NCI-H524 (cell line): ENCODE measurements at regions not wholly inside any gene's neighbourhood (a gene's known extent, or its start where the extent isn't known, plus 50 kb on each side); places are given as distances from the start of the nearest gene placed in this dataset.
"Not testable (repeated sequence)": the region's sequence is repeated elsewhere in the genome, so short reads cannot be mapped to it uniquely, and the experiment has no call there.

ENCODE experiments used
- DNase-seq, 2 experiments: peaks; one replicate each; lab custom pipeline; 2025; lab: John Stamatoyannopoulos, UW

DNA sequence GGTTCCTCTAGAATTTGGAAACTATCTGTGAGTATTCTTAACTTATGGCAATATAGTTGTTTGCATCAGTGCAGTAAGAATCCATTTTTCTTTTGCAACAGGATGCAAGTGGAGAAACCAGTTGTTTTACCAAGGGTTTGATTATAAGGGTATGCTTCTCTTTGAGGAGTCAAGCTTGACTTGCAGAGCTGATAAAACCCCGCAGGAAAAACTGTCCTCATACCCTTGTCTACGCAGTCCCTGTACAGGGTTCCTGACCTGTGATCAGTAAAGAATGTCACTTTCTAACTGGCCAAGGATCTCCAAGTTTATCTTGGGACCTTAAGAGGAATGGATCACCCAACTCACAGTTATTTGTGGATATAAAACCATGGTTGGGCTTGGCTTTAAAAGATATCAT is 161.1 kb upstream of the OLIG3 start:
- no peak for DNase-seq

DNA sequence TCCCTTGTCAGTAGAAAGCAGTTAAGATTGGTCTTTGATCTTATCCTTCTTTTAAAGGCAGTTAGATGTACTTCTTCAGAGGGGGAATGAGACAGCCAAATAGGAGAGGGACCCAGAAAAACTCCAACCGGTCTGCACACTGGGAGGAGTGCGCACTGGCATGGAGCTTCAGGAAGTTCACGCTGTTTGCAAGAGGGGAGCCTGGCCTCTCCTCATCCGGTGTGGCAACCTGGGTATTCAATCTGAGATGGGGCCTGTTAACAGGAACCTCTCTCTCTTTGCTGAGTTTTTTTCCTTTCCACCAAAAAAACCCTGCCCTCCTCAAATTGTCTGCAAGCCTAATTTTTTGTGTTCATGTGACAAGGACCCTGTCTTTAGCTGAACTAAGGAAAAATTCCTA is 162.5 kb upstream of the OLIG3 start:
- no peak for DNase-seq

GRCh38 chr6:137657351-137657911 is 163.2 kb upstream of the OLIG3 start:
- DNase-seq = no peak

GRCh38 chr6:137658287-137658686 is 164.1 kb upstream of the OLIG3 start:
- peak in 1 of 2 experiments; percentile 9 for DNase-seq

DNA sequence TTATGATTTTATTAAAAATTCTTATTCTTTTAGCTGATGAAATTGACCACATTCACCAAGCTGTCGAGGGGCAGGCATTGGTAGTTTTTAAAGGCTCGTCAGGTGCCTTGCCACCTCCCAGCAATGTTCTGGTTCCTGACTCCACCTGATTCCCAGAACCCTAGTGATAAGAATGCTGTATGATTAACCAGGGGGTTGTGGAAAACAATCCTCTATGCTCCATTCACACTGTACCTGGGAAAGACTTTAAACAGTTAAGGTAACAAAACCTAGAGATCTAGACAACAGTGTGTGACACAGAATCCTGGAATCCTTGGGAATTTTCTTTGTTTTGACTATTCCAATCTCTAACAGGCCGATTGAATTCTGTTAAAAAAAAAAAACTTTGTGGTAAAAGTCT is 165.7 kb upstream of the OLIG3 start:
- DNase-seq = no peak

DNA sequence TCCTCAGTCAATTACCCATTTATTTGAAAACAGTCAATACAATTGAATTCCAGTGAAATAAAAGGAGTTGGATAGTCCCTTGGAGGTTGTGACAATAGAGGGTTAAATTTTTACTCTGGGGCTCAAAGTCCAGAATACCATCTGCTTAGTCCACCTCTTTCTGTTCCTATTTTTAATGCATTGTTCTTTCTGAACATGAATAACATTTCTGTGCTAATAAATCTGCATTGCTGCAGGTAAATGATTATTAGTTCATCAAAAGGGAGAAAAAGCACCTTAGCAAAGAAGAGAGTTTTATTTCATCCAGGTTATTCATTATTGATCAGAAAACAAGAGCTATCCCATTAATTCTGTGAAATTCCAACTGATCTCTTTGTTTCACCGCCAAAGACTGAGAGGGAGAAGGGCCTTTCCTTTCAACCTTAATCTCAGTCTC is 166.1 kb upstream of the OLIG3 start:
- peak in 1 of 2 experiments; percentile 8 for DNase-seq

GRCh38 chr6:137661601-137662000 is 167.4 kb upstream of the OLIG3 start:
- DNase-seq = peak in 1 of 2 experiments; percentile 35

DNA sequence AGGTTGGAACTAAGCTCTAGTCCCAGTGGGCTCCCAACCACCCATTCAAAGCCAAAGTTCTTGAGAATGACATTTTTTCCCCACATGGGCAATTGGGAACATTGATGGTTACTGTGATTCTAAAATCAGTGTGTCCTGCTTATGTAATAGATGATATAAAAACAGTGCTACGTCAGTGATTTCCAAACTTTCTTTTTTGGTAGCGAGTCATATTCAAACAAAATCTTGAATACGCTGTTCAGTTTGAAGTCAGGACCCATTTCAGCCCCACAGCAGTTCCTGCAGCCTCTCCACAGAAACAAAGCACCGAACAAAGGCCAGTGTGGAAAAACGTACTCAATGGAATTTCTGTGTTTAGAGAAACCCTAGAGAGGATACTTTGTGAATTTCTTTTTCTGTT is 170.0 kb upstream of the OLIG3 start:
- no peak for DNase-seq

DNA sequence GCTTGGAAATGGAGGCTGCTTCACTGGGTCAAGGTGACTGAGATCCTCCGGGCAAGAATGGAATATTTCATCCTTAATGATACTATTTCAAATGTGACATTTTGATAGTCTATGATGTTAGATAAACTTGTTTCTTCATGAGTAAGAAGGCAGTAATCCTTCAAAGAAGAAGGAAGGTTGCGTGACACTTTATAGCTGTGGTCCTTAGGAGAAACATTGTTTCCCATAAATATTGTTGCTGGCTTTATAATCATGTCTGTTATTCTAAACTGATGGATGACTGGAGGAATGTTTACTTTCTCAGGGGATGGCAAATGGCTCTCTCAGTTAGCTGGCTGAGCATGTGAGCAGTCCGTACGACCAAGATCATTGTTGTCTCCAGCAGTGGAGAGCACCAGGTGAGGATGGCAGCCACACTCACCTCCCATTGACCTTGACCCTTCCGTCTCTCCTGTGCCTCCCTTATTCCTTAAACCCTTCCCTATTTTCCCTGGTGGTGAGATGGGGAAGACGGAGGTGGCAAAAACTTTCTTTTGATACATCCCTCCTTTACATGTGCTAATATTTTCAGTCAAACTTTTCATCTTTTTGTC is 171.2 kb upstream of the OLIG3 start:
- DNase-seq = no peak

DNA sequence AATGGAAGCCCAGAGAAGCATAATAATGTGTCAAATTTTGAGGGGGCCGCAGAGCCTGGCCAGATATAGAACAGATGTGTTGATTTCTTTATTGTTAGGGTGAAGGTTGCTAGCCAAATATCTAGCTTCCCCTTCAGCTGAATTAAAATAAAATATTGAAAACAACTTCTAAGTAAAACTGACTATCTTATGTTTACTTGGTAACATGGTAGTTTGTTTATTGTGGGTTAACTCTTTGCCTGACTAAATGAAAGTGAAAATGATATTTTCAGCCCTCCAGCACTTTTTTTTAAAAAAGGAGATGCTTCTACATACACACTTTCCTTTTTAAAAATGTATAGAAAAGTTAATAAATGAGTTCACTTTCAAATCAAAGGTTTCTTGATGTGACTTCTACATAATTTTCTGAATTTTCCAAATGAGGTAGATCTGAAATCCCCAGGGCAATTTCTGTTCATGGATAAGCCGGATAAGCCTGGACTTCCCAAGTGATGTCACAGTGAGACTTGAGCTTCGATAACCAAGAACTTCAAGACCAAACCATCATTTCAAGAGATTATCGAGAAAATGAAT is 172.1 kb upstream of the OLIG3 start:
- no peak for DNase-seq

GRCh38 chr6:137673603-137674002 is 179.4 kb upstream of the OLIG3 start:
- DNase-seq = no peak

- DNase-seq = no peak
Measured at GRCh38 chr6:137676888-137677287, 182.7 kb upstream of the OLIG3 start.

GRCh38 chr6:137677709-137678108 is 183.5 kb upstream of the OLIG3 start:
- DNase-seq = no peak

DNA sequence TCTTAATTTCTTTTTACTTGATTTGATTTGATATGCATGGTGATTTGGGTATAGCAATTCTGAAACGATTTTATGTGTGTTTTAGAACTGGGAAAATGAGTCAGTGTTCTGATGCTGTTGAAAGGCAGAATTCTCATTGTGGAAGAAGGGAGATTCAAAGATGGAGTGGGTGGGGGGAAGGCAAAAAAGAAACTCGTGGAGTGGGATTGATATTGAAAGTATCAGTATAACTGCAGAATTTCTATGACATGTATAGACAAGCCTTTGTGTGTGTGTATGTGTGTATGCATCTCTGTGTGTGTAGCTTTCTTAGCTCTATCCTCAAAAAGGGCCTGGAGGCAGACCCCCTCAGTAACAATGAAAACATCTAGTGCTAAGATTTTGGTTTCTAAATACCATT is 184.3 kb upstream of the OLIG3 start:
- no peak for DNase-seq

- no peak for DNase-seq
Measured at GRCh38 chr6:137680705-137681346, 186.2 kb upstream of the TNFAIP3 start.

DNA sequence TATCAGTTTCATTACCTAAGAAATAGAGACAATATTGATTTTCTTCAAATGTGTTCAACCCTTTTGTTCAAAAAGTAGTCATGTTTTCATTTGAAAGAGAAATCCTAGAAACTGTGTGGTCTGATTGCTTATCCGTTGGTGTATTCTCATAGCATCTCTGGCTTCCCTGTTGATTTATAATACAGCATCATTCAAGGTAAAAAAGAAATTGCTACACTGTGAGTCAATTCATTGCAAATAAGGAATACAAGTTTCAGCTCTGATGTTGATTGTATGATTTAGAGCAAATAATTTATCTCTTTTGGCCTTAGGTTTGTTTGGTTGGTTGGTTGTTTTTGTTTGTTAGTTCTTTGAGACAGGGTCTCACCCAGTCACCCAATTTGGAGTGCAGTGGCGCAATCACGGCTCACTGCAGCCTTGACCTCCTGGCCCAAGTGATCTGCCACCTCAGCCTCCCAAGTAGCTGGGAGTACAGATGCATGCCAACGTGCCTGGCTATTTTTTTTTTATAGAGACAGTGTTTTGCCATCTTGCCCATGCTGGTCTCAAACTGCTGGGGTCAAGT is 185.5 kb upstream of the TNFAIP3 start:
- DNase-seq = no peak

- DNase-seq = not testable (repeated sequence)
Measured at GRCh38 chr6:137682658-137683057, 184.4 kb upstream of the TNFAIP3 start.

DNA sequence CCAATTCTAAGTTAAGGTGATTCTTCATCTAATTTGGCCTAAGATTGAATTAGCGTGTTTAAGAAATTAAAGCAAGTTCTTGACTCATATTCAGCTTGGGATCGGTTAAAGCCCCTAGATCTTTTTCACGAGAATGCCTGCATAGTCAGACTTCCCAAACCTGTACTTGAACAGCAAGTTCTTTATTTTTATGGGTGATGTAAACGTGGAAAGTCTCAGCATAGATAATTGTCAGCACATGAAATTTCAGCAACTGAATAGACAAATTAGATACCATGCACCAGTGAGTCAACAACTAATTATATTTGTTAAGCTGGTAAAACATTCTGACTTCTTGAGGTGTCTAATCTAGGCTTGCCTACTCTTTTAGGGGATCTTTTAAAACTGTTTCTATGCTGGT is 183.1 kb upstream of the TNFAIP3 start:
- no peak for DNase-seq

DNA sequence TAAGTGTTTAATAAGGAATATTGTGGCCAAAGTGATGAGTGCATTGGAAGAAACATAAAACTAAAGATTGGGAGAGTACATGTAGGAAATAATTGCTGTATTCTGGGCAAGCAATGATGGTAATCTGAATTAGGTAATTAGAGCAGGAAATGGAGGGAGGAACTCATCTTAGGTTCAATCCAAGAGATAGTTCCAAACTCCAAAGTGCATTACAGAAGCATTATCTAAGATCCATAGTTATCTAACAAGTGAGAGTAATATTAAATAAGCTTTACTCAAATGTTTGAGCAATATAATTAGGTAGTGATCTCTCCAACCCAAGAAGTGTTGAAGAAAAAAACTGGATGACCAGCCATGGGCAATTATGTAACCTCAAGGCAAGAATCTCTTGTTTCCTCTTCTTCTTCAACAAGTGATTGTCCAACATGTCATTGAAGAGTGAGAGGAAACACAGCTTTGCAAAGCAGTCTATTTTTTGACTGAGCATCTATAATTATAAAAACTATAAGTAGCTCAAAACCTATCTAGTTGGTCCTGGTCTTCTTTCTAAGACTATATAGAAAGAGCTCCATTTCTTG is 181.2 kb upstream of the TNFAIP3 start:
- DNase-seq = no peak

DNA sequence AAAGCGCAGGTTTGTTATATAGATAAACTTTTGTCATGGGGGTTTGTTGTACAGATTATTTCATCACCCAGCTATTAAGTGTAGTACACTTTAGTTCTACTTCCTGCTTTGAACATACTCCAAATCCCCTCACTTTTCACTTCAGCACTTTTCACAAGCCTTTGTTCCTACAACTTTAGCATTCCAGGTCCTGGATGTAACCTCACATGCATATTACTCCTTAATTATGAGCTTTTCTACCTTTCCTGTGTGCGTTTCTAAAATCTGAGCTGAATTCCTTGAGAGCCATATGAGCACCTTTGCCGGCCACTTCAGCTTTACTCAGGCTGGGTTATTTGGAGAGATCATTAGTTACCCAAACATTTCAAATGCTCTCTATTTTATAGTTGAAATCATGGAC is 179.2 kb upstream of the TNFAIP3 start:
- no peak for DNase-seq

DNA sequence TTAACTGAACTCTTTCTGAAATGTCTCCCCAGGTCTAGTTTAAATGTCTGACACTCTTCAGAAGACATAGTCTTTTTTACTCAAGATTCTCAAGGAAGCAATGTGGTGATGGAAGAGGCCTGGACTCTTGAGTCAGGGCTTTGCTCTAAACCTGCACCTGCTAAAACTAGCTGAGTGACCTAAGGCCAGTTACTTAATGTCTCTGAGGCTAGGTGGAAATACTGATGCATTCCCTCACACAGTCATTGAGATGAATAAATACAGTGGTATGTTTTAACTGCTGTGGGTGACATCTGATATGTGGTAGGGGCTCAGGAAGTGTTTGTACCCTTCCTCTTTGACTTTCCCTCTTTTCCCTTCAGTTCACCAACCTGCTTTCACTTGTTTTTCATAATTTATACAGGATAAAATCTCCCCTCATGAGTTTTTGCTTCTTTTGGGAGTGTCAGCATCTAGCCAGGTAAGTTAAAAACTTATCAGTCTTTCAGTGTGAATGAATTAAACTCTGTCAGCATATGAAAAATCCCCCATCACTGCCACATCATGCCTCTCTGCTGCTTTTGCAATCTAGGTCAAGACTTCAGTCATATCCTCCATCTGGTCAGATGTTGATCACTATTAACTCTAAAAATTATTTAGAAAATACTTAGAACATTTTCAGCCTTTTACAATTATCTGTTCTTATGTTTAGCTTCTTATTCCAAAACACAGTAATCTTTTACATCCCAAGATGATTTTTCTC is 178.7 kb upstream of the TNFAIP3 start:
- DNase-seq = no peak

- DNase-seq = no peak
Measured at GRCh38 chr6:137689377-137689776, 177.7 kb upstream of the TNFAIP3 start.
